G401 (cell line): ENCODE measurements at regions not wholly inside any gene's neighbourhood (a gene's known extent, or its start where the extent isn't known, plus 50 kb on each side); places are given as distances from the start of the nearest gene placed in this dataset.
"Not testable (repeated sequence)": the region's sequence is repeated elsewhere in the genome, so short reads cannot be mapped to it uniquely, and the experiment has no call there.

Experiments
- DNase-seq: peaks from one replicate; pipeline ENCODE4 v3.0.0-alpha.2; 2015; ENCODE audit warnings: low spot score
- in situ Hi-C: cut with HindIII; loops from 2 replicates; pipeline ENCODE4 v1.10.0; 2016; ENCODE audit warnings: low sequenced_read_pairs, mixed read lengths

GRCh38 chr13:28607187-28607955, 51.6 kb upstream of the POMP start:
- no peak for DNase-seq
- in situ Hi-C loops, result no loop called here

- in situ Hi-C loops, result no loop called here
- DNase-seq, result no peak
These were observed 52.5 kb upstream of the POMP start for GRCh38 chr13:28606466-28606865.

- DNase-seq, in situ Hi-C loops: not testable (repeated sequence)
These were observed 53.8 kb upstream of the POMP start for GRCh38 chr13:28605147-28605546.

GRCh38 chr13:28603043-28603664, 55.8 kb upstream of the POMP start:
- in situ Hi-C loops, result no loop called here
- DNase-seq, result no peak

- no peak for DNase-seq
- in situ Hi-C loops, result no loop called here
These were observed 56.4 kb upstream of the POMP start for GRCh38 chr13:28602580-28602979.

- no peak for DNase-seq
- in situ Hi-C loops, result no loop called here
These were observed 57.3 kb upstream of the POMP start for GRCh38 chr13:28601581-28601980.

GRCh38 chr13:28597641-28598040, 61.3 kb upstream of the POMP start:
- DNase-seq, result no peak
- in situ Hi-C loops, result no loop called here

GRCh38 chr13:28590461-28590860, 68.5 kb upstream of the POMP start:
- in situ Hi-C loops, result no loop called here
- DNase-seq, result no peak

GRCh38 chr13:28588296-28588695, 70.6 kb upstream of the POMP start:
- DNase-seq, result no peak
- in situ Hi-C loops, result no loop called here

- in situ Hi-C loops, result no loop called here
- DNase-seq, result no peak
These were observed 71.8 kb upstream of the POMP start for GRCh38 chr13:28587174-28587540.

GRCh38 chr13:28586439-28587173, 72.3 kb upstream of the POMP start:
- DNase-seq, result no peak
- in situ Hi-C loops, result no loop called here

GRCh38 chr13:28585561-28585960, 73.4 kb upstream of the POMP start:
- no peak for DNase-seq
- in situ Hi-C loops, result no loop called here

- no peak for DNase-seq
- in situ Hi-C loops, result no loop called here
These were observed 74.0 kb upstream of the POMP start for GRCh38 chr13:28584873-28585381.

- DNase-seq, result peak; percentile 64
- in situ Hi-C loops, result no loop called here
These were observed 75.3 kb upstream of the POMP start for GRCh38 chr13:28583651-28584091.

GRCh38 chr13:28582892-28583240, 76.1 kb upstream of the POMP start:
- in situ Hi-C loops, result no loop called here
- DNase-seq, result no peak

GRCh38 chr13:28582225-28582891, 76.6 kb upstream of the POMP start:
- in situ Hi-C loops, result no loop called here
- no peak for DNase-seq

GRCh38 chr13:28581451-28581850, 77.5 kb upstream of the POMP start:
- in situ Hi-C loops, result no loop called here
- DNase-seq, result no peak

GRCh38 chr13:28579736-28580135, 79.2 kb upstream of the POMP start:
- in situ Hi-C loops, result no loop called here
- DNase-seq, result no peak

- no peak for DNase-seq
- in situ Hi-C loops, result no loop called here
These were observed 79.6 kb upstream of the POMP start for GRCh38 chr13:28579322-28579721.

GRCh38 chr13:28576067-28576466, 81.1 kb upstream of the FLT1 start:
- no peak for DNase-seq
- in situ Hi-C loops, result no loop called here
